HG03108 (cell line): ENCODE measurements at regions not wholly inside any gene's neighbourhood (a gene's known extent, or its start where the extent isn't known, plus 50 kb on each side); places are given as distances from the start of the nearest gene placed in this dataset.

Experiments
- ATAC-seq: cut with Tn5 transposase; IDR thresholded peaks from one replicate; pipeline ENCODE4 v1.9.1; 2021; ENCODE audit warnings: moderate library complexity; ENCODE audit not compliant: unreplicated experiment

DNA sequence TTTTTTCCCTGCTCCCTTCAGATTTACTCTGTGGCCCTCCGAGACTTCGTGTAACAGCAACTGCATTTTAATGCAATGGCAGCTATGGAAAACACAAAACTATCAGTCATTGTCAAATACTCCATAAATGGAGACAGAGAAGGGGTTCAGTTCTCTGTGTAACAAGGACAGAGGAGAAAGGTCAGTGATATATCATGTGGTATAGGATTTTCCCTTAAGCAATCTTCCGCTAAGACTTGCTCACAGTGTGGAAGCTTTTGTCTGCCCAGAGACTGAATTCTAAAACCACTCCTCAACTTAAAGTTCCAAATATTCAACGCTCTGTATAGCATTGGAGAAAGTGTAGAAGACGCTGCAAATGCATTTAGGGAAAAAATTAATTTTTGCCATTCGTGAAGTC lies 111.3 kb upstream of the EDNRB start:
- no peak for ATAC-seq

DNA sequence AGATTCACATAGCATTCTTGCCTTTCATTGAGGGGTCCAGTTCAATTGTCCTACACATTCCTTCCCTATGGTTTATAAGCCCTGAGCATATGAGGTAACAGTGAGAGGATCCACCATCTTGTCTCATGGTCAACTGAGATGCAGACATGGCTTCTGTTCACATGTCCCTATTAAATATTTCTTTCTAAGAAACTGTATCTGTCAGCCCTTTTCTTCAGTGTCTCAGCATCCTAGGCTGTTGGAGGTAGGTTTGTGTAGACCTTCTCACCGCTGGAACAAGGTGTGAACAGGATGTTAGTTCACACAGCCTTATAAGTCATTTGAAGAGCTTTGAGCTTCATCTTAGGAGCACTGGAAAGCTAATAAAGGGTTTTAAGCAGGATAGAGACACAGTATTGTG lies 110.3 kb upstream of the EDNRB start:
- ATAC-seq, result no peak

DNA sequence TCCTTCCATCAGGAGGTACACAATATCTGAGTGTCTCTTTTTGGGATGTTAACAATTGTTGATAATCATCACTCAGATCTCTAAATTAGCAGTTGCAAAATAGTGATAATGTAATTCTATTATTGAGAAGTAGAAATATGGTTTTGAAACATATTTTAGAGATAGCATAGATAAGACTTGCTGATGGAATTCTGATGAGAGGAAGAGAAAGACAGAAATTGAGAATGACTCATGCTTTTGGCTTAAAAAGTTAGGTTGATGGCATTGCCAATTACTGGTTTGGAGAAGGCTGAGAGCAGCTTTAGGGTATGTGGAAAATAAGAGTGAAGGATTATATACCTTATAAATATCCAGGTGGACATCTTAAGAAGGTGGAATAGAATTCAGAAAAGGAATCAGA lies 106.4 kb upstream of the EDNRB start:
- no peak for ATAC-seq

DNA sequence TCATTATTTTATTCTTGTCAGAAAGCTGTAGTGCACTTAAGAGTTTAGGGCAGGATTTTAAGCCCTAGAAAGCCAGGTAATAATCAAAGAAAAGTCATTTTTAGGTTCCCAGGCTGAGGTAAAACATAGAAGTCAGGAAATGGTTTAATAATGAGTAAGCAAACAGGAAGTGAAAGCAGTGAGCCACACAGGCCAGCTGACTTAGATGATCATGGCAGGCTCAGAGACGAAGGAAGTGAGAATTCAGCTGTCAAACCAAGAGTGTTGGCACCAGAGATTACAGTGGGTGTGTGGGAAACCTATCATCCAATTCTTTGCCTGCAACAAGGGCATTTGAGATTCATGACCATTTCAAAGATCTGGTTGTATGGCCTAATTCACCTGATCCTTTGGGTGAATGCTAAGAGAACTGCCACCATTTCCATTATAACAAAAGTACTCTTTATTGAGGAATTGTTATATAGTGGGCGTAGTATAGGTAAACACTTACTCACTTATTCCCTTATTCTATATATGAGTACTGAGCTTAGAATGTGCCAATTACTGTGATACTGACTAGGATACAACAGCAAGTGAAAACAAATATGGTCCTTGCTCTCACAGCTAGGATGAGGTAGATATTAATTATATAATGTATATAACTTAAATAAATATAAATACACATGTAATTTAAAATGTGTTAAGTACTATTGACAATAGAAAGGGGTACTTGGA lies 103.7 kb upstream of the EDNRB start:
- peak; percentile 100 for ATAC-seq

- ATAC-seq, result no peak
Observed at GRCh38 chr13:78020861-78021260, 102.2 kb upstream of the EDNRB start.

DNA sequence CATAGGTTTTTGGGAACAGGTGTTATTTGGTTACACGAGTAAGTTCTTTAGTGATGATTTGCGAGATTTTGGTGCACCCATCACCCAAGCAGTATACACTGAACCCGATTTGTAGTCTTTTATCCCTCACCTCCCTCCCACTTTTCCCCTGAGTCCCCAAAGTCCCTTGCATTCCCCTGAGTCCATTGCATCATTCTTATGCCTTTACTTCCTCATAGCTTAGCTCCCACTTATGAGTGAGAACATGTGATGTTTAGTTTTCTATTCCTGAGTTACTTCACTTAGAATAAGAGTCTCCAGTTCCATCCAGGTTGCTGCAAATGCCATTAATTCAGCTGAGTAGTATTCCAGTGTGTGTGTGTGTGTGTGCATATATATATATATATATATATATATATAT lies 97.2 kb upstream of the EDNRB start:
- ATAC-seq, result no peak

GRCh38 chr13:78012046-78012445 lies 93.4 kb upstream of the EDNRB start:
- no peak for ATAC-seq

- ATAC-seq, result no peak
Observed at GRCh38 chr13:78004821-78005220, 86.2 kb upstream of the EDNRB start.

DNA sequence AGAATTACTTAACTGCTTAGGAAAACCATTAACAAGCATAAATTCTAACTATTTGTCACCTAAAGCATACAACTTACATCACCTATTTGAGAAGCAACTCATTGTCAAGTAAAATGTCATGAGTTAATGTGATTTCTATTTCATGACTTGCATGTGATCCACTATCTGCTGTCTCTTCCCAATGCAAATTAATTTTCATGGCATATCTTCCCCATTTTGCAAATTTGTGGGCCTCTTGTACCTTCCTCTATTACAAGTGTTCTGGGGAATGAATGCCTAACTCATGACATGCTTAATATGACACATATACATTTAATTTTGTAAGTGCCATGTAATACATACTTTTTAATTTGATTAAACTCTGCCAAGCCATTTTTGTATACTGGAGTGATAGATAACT lies 81.1 kb upstream of the EDNRB start:
- ATAC-seq, result no peak

DNA sequence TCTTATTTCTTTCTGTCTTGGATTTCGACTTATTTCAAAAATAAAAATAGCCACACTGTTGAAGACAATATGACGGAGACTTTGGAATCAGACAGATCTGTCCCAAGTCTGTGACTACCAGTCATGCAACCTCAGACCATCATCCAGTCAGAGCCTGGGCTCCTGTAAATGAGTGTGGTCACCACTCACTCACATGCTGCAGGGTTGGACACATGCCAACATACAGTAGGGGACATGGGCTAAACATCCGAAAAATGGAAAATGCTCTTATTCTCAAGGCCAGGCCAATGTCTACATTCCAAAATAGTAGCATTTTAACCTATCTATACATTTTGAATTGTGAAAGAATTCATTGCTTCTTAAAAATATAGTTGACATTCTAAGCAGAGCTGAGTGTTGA lies 75.5 kb upstream of the EDNRB start:
- ATAC-seq, result no peak

GRCh38 chr13:77991003-77991402 lies 72.4 kb upstream of the EDNRB start:
- ATAC-seq, result no peak

DNA sequence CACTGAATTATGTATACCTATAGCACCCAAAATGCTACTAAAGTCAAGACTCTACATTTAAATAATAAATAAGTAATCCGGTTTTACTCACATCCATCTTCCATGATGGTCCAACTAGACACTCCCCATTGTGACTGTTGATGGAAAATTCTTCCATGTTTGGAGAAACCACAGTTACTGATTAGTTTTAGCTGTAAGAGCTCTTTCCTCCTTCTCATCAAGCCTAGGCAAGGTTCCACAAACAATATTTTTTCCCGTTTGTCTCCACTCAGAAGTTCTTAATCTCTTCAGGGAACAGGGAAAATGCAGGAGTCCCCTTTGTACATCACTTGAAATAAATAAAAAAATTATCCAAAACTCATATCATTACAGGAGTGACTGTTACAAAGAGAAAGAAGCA lies 70.7 kb upstream of the EDNRB start:
- ATAC-seq, result no peak

DNA sequence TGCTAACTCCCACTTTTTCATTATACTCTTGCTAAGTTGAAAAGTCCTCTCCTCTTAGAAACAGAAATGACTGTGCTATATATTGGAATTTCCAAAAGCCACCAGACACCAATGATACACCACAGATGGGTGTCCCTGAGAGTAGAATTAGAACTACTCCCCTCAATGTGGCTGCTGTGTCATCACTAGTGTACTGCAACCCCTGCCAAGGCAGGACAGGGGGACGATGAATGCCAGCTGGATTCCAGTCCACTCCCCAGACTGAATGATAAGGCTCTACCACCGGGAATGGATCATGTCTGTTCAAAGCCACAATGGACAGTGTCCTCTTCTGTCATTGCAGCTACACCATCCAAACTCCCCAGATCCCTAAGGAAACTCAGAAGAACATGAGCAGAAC lies 69.7 kb upstream of the EDNRB start:
- ATAC-seq, result no peak

DNA sequence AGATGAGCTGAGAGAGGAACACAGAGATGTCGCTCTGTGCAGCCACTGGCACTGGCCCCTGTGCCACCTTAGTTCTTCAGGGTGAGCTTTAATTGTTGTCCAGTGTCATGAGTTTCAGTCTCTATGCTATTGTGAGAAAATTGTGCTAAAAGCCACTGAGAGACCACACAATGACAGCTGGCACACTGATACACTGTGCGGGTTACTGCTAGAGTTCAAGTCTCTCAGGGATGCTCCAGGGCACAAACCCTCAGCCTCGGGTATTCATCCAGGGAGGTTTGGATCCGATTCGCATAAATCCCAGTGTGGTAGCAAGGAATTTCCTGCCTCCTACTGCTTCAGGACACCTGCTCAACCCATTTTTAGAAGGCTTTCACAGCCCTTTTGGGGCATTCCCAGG lies 68.1 kb upstream of the EDNRB start:
- ATAC-seq, result no peak

DNA sequence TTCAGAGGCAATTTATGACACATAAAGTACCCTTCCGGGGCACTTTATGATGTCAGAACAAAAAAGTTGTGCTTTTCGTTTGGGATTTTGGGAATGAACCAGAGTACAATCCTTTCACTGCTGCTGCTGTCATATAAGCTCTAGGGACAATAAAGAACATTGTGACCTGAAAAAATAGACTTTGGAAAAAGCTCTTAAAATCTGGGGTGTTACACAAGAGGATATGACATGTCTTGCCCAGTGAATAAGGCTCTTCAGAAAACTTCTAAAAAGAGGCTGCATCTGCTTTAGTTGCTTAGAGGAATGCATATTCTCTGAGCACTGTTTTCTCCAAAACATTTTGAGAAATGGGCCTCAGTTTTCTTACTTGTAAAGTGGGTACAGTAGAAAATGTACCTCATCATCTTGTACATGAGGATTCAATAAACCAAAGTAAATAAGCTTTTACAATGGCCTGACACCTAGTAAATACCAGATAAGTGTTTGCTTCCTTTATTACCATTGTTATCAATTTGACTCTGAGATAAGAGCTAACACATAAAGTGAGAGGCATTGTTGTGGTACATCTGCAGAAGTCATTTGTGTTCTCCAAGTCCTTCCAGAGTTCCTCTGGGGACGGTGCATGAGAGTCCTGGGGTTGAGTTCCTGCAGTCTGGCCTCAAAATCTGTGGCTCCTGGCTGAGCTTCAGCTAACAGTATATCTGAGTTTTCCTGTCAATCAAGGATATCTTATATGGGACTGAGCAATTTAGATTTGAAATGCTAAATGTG lies 67.4 kb upstream of the EDNRB start:
- no peak for ATAC-seq

DNA sequence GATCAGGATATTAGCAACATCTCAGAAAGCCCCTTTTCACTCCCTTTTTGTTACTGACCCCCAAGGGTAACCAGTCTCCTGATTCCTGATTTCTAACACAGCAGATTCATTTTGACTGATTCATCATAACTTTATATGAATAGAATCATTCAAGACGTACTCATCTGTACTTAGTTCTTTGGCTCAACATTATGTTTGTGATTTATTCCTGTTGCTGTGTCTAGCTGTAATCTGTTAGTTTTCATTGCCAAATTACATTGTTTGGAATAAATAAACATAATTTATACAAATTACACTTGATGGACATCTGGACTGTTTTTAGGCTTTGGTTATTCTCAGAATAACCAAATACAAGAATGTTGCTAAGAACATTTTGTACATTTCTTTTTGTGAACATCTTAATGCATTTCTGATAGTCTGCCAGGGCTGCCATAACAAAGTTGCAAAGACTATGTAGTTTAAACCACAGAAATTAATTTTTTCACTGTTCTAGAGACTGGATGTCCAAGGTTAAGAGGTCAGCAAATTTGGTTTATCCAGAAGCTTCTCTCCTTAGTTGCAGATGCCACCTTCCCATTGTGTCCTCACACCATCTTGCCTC lies 62.8 kb upstream of the EDNRB start:
- ATAC-seq, result no peak

DNA sequence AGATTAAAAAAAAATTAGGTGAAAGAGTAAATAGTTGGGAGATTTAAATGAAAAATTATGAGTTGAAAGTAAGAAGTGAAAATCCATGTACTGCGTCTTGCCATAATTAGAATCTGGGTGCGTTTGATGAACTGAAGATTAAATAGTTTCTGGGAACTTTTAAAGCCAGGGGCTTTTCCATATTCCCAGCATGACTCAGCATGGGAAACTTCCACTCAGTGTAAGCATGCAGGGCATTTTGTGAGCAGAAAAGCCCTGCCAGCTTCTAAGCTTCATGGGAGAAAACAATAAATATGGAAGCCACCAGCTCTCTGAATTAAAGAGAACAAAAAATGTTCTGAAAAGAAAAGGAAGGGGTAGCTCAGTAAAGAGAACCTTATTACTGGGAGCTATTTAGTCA lies 62.0 kb upstream of the EDNRB start:
- ATAC-seq, result no peak

- ATAC-seq, result no peak
Observed at GRCh38 chr13:77979721-77980385, 61.2 kb upstream of the EDNRB start.

GRCh38 chr13:77975358-77976042 lies 56.9 kb upstream of the EDNRB start:
- ATAC-seq, result no peak

- ATAC-seq, result no peak
Observed at GRCh38 chr13:77969299-77969698, 50.7 kb upstream of the EDNRB start.
